Stomach (tissue), 8 donors: ENCODE measurements at regions not wholly inside any gene's neighbourhood (a gene's known extent, or its start where the extent isn't known, plus 50 kb on each side); places are given as distances from the start of the nearest gene placed in this dataset.
"Not testable (repeated sequence)": the region's sequence is repeated elsewhere in the genome, so short reads cannot be mapped to it uniquely, and the experiment has no call there.

Experiments used
- DNase-seq, 2 donors: peaks; one replicate each; pipeline versions ENCODE4 v3.0.0 to v3.0.0-alpha.2; 2013 to 2019
- H3K27ac ChIP-seq, 5 donors: fragments of 200-600 bp in 4 of 5; sonication (generic) in 4 of 5; one replicate each; pipeline ENCODE4 v1.5.1; 2013 to 2019; ENCODE audit warnings: mild to moderate bottlenecking in 1 of 5, moderate library complexity in 1 of 5
- H3K27me3 ChIP-seq, 3 donors: fragments of 200-600 bp; sonication (generic); one replicate each; pipeline ENCODE4 v1.5.1; 2017 to 2019; ENCODE audit warnings: mixed run types in 1 of 3
- H3K36me3 ChIP-seq, 4 donors: fragments of 200-600 bp; sonication (generic); 1 replicate in 3 of 4; 2 replicates in 1 of 4; pipeline ENCODE4 v1.5.1; 2016 to 2019
- H3K4me1 ChIP-seq, 4 donors: fragments of 200-600 bp; sonication (generic); one replicate each; pipeline ENCODE4 v1.5.1; 2016 to 2019
- H3K4me3 ChIP-seq, 4 donors: fragments of 200-600 bp; sonication (generic) in 3 of 4; one replicate each; pipeline ENCODE4 v1.5.1; 2016 to 2019; ENCODE audit warnings: mild to moderate bottlenecking in 1 of 4
- H3K9me3 ChIP-seq, 4 donors: fragments of 200-600 bp; sonication (generic); one replicate each; pipeline ENCODE4 v1.5.1; 2016 to 2019
- EP300 ChIP-seq: sonication (generic); formaldehyde crosslinking; IDR thresholded peaks from one replicate; pipeline ENCODE4 v1.6.1; 2017; ENCODE audit warnings: antibody characterized with exemption
- POLR2A ChIP-seq, 4 donors: fragments of 450-650 bp; IDR thresholded peaks; one replicate each; pipeline ENCODE4 v1.6.1; 2016; ENCODE audit warnings: antibody characterized with exemption in 4 of 4, control low read depth in 2 of 4, mild to moderate bottlenecking in 1 of 4, moderate library complexity in 1 of 4
- POLR2AphosphoS5 ChIP-seq, 3 donors: sonication (generic); formaldehyde crosslinking; IDR thresholded peaks; one replicate each; pipeline ENCODE4 v1.6.1; 2016; ENCODE audit warnings: antibody characterized with exemption in 3 of 3
- WGBS, 5 donors: extraction: QIAGEN DNeasy Blood & Tissue Kit in 3 of 5; methylation state at CpG; one replicate each; pipeline versions ENCODE4 v1.1.5 to v1.1.7; 2013 to 2018; 5-methylcytosine and 5-hydroxymethylcytosine counted together
- intact Hi-C: fragments of 100-400 bp; cut with DNase I; formaldehyde crosslinking; loops from one replicate; pipeline ENCODE4 v1.15.1; 2023; ENCODE audit warnings: low total_unique reads
- TF ChIP-seq, protein P1 (sequence below), 7 experiments: fragments of 450-650 bp in 4 of 7; fragments of 200-600 bp in 3 of 7; sonication (generic) in 3 of 7; IDR thresholded peaks; one replicate each; pipeline ENCODE4 v1.5.1; 2016 to 2019; ENCODE audit warnings: antibody characterized with exemption in 7 of 7, control low read depth in 2 of 7, mild to moderate bottlenecking in 1 of 7
- donor health status: healthy with polysubstance abuse.
- donor health status: Bipolar disorder and iron deficiency.
- donor health status: healthy.

DNA sequence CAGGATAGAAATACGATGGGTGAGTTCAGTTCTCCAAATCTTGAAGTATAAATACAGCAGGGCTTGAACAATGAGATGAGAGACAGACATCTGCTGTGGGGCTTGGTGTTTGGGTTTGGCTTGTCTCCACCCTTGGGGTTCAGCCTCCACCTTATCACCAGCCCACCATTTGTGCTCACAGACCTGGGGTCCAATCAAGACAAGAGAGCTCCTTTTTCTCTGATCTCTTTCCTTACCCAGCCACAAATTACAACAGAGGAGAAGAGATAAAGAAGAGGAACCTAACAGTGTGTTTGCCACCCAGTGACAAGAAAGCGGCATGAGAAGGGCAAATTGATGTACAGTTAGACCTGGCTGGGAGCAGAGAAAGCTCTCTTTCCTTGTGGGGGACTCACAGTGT lies 204.5 kb upstream of the CXCR4 start:
- no peaks in the 10 kb centered on the region for H3K9me3 ChIP-seq
- 89 to 93% (median 90%) methylated on average over 2 of the region's 2 CpGs for WGBS, 5 donors
- H3K4me1 ChIP-seq = peaks cover 0 to 16% (median 0%) of the 10 kb centered on the region in 4 donors
- TF ChIP-seq, protein P1, sequence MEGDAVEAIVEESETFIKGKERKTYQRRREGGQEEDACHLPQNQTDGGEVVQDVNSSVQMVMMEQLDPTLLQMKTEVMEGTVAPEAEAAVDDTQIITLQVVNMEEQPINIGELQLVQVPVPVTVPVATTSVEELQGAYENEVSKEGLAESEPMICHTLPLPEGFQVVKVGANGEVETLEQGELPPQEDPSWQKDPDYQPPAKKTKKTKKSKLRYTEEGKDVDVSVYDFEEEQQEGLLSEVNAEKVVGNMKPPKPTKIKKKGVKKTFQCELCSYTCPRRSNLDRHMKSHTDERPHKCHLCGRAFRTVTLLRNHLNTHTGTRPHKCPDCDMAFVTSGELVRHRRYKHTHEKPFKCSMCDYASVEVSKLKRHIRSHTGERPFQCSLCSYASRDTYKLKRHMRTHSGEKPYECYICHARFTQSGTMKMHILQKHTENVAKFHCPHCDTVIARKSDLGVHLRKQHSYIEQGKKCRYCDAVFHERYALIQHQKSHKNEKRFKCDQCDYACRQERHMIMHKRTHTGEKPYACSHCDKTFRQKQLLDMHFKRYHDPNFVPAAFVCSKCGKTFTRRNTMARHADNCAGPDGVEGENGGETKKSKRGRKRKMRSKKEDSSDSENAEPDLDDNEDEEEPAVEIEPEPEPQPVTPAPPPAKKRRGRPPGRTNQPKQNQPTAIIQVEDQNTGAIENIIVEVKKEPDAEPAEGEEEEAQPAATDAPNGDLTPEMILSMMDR (IDR thresholded peaks at IDR 0.05) = no peak
- no peak for TF ChIP-seq EP300
- no peak for TF ChIP-seq POLR2A (IDR thresholded peaks at IDR 0.05)
- no peak for TF ChIP-seq POLR2AphosphoS5 (IDR thresholded peaks at IDR 0.05)
- intact Hi-C loops = no loop called here
- no peak for DNase-seq
- H3K36me3 ChIP-seq = no peaks in the 10 kb centered on the region
- H3K27ac ChIP-seq = no peak overlapping the region
- H3K4me3 ChIP-seq = no peak overlapping the region
- no peaks in the 10 kb centered on the region for H3K27me3 ChIP-seq

DNA sequence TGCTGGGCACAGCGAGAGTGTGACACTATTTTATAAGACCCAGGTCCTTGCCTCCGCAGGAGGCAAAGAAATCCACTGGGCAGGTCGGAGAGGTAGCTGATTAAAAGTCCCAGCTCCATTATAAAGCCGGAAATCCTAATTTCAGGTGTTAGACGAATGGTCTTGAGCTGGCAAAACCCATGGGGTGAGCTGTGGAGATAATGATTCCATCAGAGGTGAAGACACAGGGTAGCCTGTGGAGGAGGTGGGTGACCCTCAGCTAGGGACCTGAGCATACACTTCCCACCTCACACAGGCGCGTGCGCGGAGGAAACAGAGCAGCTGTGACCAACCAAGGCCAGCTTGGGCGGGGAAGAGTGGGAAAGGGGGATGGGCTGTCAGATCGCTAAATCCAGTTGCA lies 201.7 kb upstream of the CXCR4 start:
- H3K27me3 ChIP-seq = no peaks in the 10 kb centered on the region
- intact Hi-C loops = no loop called here
- no peak overlapping the region for H3K4me3 ChIP-seq
- DNase-seq = no peak
- WGBS, 5 donors = 86 to 94% (median 89%) methylated on average over 11 of the region's 11 CpGs
- no peak overlapping the region for H3K27ac ChIP-seq
- TF ChIP-seq POLR2AphosphoS5 (IDR thresholded peaks at IDR 0.05) = no peak
- TF ChIP-seq POLR2A (IDR thresholded peaks at IDR 0.05) = no peak
- TF ChIP-seq EP300 = no peak
- TF ChIP-seq, protein P1 (IDR thresholded peaks at IDR 0.05) = no peak
- peaks cover 0 to 9% (median 0%) of the 10 kb centered on the region in 4 donors for H3K4me1 ChIP-seq
- no peaks in the 10 kb centered on the region for H3K36me3 ChIP-seq
- no peaks in the 10 kb centered on the region for H3K9me3 ChIP-seq

DNA sequence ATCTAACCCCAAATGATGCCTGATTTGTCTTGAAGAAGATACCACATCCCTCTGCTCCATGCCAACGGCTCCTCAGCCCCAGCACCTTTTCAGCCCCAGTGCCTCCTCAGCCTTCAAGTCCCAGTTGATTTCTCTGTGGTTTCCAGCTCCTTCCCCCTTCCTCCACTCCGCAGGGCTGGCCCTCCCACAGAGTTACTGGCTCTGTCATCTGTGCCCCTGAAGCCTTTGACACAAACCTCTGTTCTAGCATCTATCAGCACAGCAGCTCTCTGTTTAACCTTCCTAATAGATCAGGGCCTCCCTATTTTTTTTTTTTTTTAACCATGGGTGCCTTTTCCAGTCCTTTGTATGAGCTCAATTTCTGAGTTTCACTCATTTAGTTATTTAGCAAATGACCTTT lies 201.3 kb upstream of the CXCR4 start:
- Histone ChIP-seq H3K9me3 (no peaks in the 10 kb centered on the region), H3K27ac (no peak overlapping the region), H3K4me3 (no peak overlapping the region), H3K36me3 (no peaks in the 10 kb centered on the region), H3K4me1 (peaks cover 0 to 4% (median 0%) of the 10 kb centered on the region in 4 donors), H3K27me3 (no peaks in the 10 kb centered on the region)
- no peak for DNase-seq
- intact Hi-C loops = no loop called here
- 50 to 65% (median 61%) methylated on average over 2 of the region's 2 CpGs for WGBS, 5 donors
- TF ChIP-seq, protein P1 (IDR thresholded peaks at IDR 0.05) = no peak
- no peak for TF ChIP-seq EP300
- no peak for TF ChIP-seq POLR2AphosphoS5 (IDR thresholded peaks at IDR 0.05)
- no peak for TF ChIP-seq POLR2A (IDR thresholded peaks at IDR 0.05)

DNA sequence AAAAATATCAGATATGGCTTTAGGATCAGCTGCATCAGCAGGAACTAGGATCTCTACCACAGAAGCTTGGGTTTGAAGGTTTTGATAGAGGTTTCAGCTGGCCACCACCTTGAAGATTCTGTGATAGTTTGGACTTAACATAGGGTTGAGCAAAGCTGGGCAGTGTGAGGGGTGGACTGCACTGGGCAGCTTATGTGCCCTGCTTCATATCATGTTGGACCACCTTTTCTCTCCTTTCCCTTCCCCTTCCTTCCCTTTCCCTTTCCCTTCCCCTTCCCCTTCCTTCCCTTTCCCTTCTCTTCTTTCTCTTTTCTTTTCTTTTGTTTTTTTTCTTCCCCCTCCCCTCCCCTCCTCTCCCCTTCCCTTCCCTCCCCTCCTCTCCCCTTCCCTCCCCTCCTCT lies 196.3 kb upstream of the CXCR4 start:
- Histone ChIP-seq H3K36me3 (no peaks in the 10 kb centered on the region), H3K9me3 (no peaks in the 10 kb centered on the region), H3K27me3 (no peaks in the 10 kb centered on the region), H3K4me1 (peaks cover 0 to 17% (median 0%) of the 10 kb centered on the region in 4 donors), H3K4me3 (no peak overlapping the region), H3K27ac (no peak overlapping the region)
- intact Hi-C loops = no loop called here
- DNase-seq = no peak
- TF ChIP-seq POLR2A (IDR thresholded peaks at IDR 0.05) (no peak), EP300 (no peak)
- TF ChIP-seq, protein P1 (IDR thresholded peaks at IDR 0.05) = no peak

DNA sequence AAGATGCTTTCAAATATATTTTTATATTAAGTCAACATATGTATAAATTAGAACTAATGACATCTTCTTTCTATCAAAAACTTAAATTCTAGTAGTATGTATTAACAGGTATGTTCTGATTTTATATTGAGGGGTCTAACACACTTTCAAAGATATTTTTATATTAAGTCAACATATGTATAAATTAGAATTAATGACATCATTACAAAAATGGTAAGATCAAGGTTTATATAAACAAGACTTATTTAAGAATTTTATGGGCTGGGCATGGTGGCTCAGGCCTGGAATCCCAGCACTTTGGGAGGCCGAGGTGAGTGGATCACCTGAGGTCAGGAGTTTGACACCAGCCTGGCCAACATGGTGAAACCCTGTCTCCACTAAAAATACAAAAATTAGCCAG lies 194.6 kb upstream of the CXCR4 start:
- H3K27ac ChIP-seq, H3K36me3 ChIP-seq, DNase-seq, H3K27me3 ChIP-seq, H3K4me3 ChIP-seq, intact Hi-C loops, H3K9me3 ChIP-seq: not testable (repeated sequence)
- peaks cover 0 to 17% (median 0%) of the 10 kb centered on the region in 4 donors for H3K4me1 ChIP-seq
- WGBS, 5 donors = 85 to 97% (median 93%) methylated on average over 1 of the region's 1 CpG
